ENCODE measurements at regions not wholly inside any gene's neighbourhood (a gene's known extent, or its start where the extent isn't known, plus 50 kb on each side); places are given as distances from the start of the nearest gene placed in this dataset.

GRCh38 chr1:114214016-114214415 is 60.3 kb upstream of the SYT6 start:
- Histone ChIP-seq H3K4me3 (no peak overlapping the region), H3K9me3 (no peaks in the 10 kb centered on the region), H3K27me3 (no peaks in the 10 kb centered on the region), H3K36me3 (no peaks in the 10 kb centered on the region), H3K27ac (no peak overlapping the region), H3K4me1 (peaks cover 0 to 6% (median 2%) of the 10 kb centered on the region in 4 donors)
- DNase-seq = no peak
- intact Hi-C loops (cut with DNase I; ENCODE audit: low total_unique reads) = no loop called here
- no peak for TF ChIP-seq CTCF (IDR thresholded peaks at IDR 0.05)

GRCh38 chr1:114209971-114210370 is 56.3 kb upstream of the SYT6 start:
- Histone ChIP-seq H3K27me3 (peaks cover 0 to 4% of the 10 kb centered on the region in 2 donors), H3K4me1 (no peaks in the 10 kb centered on the region), H3K9me3 (no peaks in the 10 kb centered on the region), H3K4me3 (no peak overlapping the region), H3K36me3 (no peaks in the 10 kb centered on the region), H3K27ac (no peak overlapping the region)
- DNase-seq = no peak
- intact Hi-C loops (cut with DNase I; ENCODE audit: low total_unique reads) = no loop called here
- no peak for TF ChIP-seq CTCF (IDR thresholded peaks at IDR 0.05)

GRCh38 chr1:114208714-114209113 is 55.0 kb upstream of the SYT6 start:
- Histone ChIP-seq H3K27ac (no peak overlapping the region), H3K27me3 (peaks cover 0 to 8% of the 10 kb centered on the region in 2 donors), H3K4me3 (no peak overlapping the region), H3K4me1 (no peaks in the 10 kb centered on the region), H3K36me3 (no peaks in the 10 kb centered on the region), H3K9me3 (no peaks in the 10 kb centered on the region)
- intact Hi-C loops (cut with DNase I; ENCODE audit: low total_unique reads) = no loop called here
- no peak for DNase-seq
- TF ChIP-seq CTCF (IDR thresholded peaks at IDR 0.05) = no peak

GRCh38 chr1:114208106-114208505 is 54.4 kb upstream of the SYT6 start:
- H3K27ac ChIP-seq = no peak overlapping the region

GRCh38 chr1:114207635-114208034 is 54.0 kb upstream of the SYT6 start:
- peaks cover 0 to 13% of the 10 kb centered on the region in 2 donors for H3K27me3 ChIP-seq

More at GRCh38 chr1:114208106-114208505, 54.4 kb upstream of the SYT6 start:
- Histone ChIP-seq H3K4me3 (no peak overlapping the region), H3K9me3 (no peaks in the 10 kb centered on the region), H3K27me3 (peaks cover 0 to 12% of the 10 kb centered on the region in 2 donors), H3K4me1 (no peaks in the 10 kb centered on the region), H3K36me3 (no peaks in the 10 kb centered on the region)
- no peak for DNase-seq
- TF ChIP-seq CTCF (IDR thresholded peaks at IDR 0.05) = no peak
- intact Hi-C loops (cut with DNase I; ENCODE audit: low total_unique reads) = no loop called here

More at GRCh38 chr1:114207635-114208034, 54.0 kb upstream of the SYT6 start:
- H3K27ac ChIP-seq = no peak overlapping the region
- no peak for TF ChIP-seq CTCF (IDR thresholded peaks at IDR 0.05)
- H3K4me1 ChIP-seq = no peaks in the 10 kb centered on the region
- no peaks in the 10 kb centered on the region for H3K36me3 ChIP-seq
- H3K9me3 ChIP-seq = no peaks in the 10 kb centered on the region
- intact Hi-C loops (cut with DNase I; ENCODE audit: low total_unique reads) = no loop called here
- H3K4me3 ChIP-seq = no peak overlapping the region
- DNase-seq = no peak
